ENCODE measurements at regions not wholly inside any gene's neighbourhood (a gene's known extent, or its start where the extent isn't known, plus 50 kb on each side); places are given as distances from the start of the nearest gene placed in this dataset.
"Not testable (repeated sequence)": the region's sequence is repeated elsewhere in the genome, so short reads cannot be mapped to it uniquely, and the experiment has no call there.

- TF ChIP-seq CTCF (IDR thresholded peaks at IDR 0.05; ENCODE audit: low read depth, low read length, poor library complexity, severe bottlenecking) (no peak), EZH2phosphoT487 (IDR thresholded peaks at IDR 0.05; ENCODE audit: borderline replicate concordance, low read length) (no peak)
- H3F3A ChIP-seq (ENCODE audit: control insufficient read depth, insufficient read depth): no peaks in the 10 kb centered on the region
- H3K9me3 ChIP-seq (ENCODE audit: control insufficient read depth, insufficient read depth, low read length): no peaks in the 10 kb centered on the region
- H3K79me2 ChIP-seq (ENCODE audit: control insufficient read depth, low read length): no peaks in the 10 kb centered on the region
- H3K9me2 ChIP-seq (replicated peaks; ENCODE audit: control insufficient read depth, low read length): no peaks in the 10 kb centered on the region
- H3K36me3 ChIP-seq (ENCODE audit: control insufficient read depth, low read length): no peaks in the 10 kb centered on the region
- H4K20me1 ChIP-seq (ENCODE audit: control insufficient read depth, insufficient read depth, low read depth, low read length): no peaks in the 10 kb centered on the region
- no peak overlapping the region for H3K4me3 ChIP-seq (ENCODE audit: low read length)
- peaks cover 5% of the 10 kb centered on the region for H3K27me3 ChIP-seq (ENCODE audit: control insufficient read depth, low read length)
- H3K27ac ChIP-seq (ENCODE audit: low read depth, low read length): no peak overlapping the region
- no peaks in the 10 kb centered on the region for H3K4me1 ChIP-seq (ENCODE audit: control insufficient read depth, low read length)
- H3K4me2 ChIP-seq (ENCODE audit: low read length): no peak overlapping the region
Measured at GRCh38 chr17:77635176-77635575, 323.3 kb upstream of the TNRC6C start.

GRCh38 chr17:77635785-77636184 lies 322.7 kb upstream of the TNRC6C start:
- H3K27ac ChIP-seq (ENCODE audit: low read depth, low read length); H3K4me3 ChIP-seq (ENCODE audit: low read length); H3K27me3 ChIP-seq (ENCODE audit: control insufficient read depth, low read length); H3F3A ChIP-seq (ENCODE audit: control insufficient read depth, insufficient read depth); H3K4me1 ChIP-seq (ENCODE audit: control insufficient read depth, low read length); H3K9me3 ChIP-seq (ENCODE audit: control insufficient read depth, insufficient read depth, low read length); H3K9me2 ChIP-seq (replicated peaks; ENCODE audit: control insufficient read depth, low read length); H3K4me2 ChIP-seq (ENCODE audit: low read length); H4K20me1 ChIP-seq (ENCODE audit: control insufficient read depth, insufficient read depth, low read depth, low read length); H3K79me2 ChIP-seq (ENCODE audit: control insufficient read depth, low read length); H3K36me3 ChIP-seq (ENCODE audit: control insufficient read depth, low read length): not testable (repeated sequence)

GRCh38 chr17:77636835-77637817 lies 321.4 kb upstream of the TNRC6C start:
- TF ChIP-seq CTCF (IDR thresholded peaks at IDR 0.05; ENCODE audit: low read depth, low read length, poor library complexity, severe bottlenecking): no peak
- TF ChIP-seq EZH2phosphoT487 (IDR thresholded peaks at IDR 0.05; ENCODE audit: borderline replicate concordance, low read length): no peak
- Histone ChIP-seq H3K4me3 (ENCODE audit: low read length) (no peak overlapping the region), H3K27ac (ENCODE audit: low read depth, low read length) (no peak overlapping the region)

GRCh38 chr17:77637818-77638575 lies 320.5 kb upstream of the TNRC6C start:
- TF ChIP-seq CTCF (IDR thresholded peaks at IDR 0.05; ENCODE audit: low read depth, low read length, poor library complexity, severe bottlenecking): no peak
- TF ChIP-seq EZH2phosphoT487 (IDR thresholded peaks at IDR 0.05; ENCODE audit: borderline replicate concordance, low read length): no peak
- H3K9me2 ChIP-seq (replicated peaks; ENCODE audit: control insufficient read depth, low read length): no peaks in the 10 kb centered on the region
- no peak overlapping the region for H3K27ac ChIP-seq (ENCODE audit: low read depth, low read length)
- H3K36me3 ChIP-seq (ENCODE audit: control insufficient read depth, low read length): no peaks in the 10 kb centered on the region
- no peaks in the 10 kb centered on the region for H3K4me1 ChIP-seq (ENCODE audit: control insufficient read depth, low read length)
- H3K79me2 ChIP-seq (ENCODE audit: control insufficient read depth, low read length): no peaks in the 10 kb centered on the region
- no peaks in the 10 kb centered on the region for H3F3A ChIP-seq (ENCODE audit: control insufficient read depth, insufficient read depth)
- no peak overlapping the region for H3K4me3 ChIP-seq (ENCODE audit: low read length)
- H3K9me3 ChIP-seq (ENCODE audit: control insufficient read depth, insufficient read depth, low read length): no peaks in the 10 kb centered on the region
- no peak overlapping the region for H3K4me2 ChIP-seq (ENCODE audit: low read length)
- H4K20me1 ChIP-seq (ENCODE audit: control insufficient read depth, insufficient read depth, low read depth, low read length): no peaks in the 10 kb centered on the region
- H3K27me3 ChIP-seq (ENCODE audit: control insufficient read depth, low read length): peaks cover 13% of the 10 kb centered on the region

More at GRCh38 chr17:77636835-77637817, 321.4 kb upstream of the TNRC6C start:
- H3K27me3 ChIP-seq (ENCODE audit: control insufficient read depth, low read length): peaks cover 13% of the 10 kb centered on the region
- no peaks in the 10 kb centered on the region for H4K20me1 ChIP-seq (ENCODE audit: control insufficient read depth, insufficient read depth, low read depth, low read length)
- H3K4me1 ChIP-seq (ENCODE audit: control insufficient read depth, low read length): no peaks in the 10 kb centered on the region
- H3K9me3 ChIP-seq (ENCODE audit: control insufficient read depth, insufficient read depth, low read length): no peaks in the 10 kb centered on the region
- no peaks in the 10 kb centered on the region for H3K79me2 ChIP-seq (ENCODE audit: control insufficient read depth, low read length)
- no peak overlapping the region for H3K4me2 ChIP-seq (ENCODE audit: low read length)
- no peaks in the 10 kb centered on the region for H3K9me2 ChIP-seq (replicated peaks; ENCODE audit: control insufficient read depth, low read length)
- no peaks in the 10 kb centered on the region for H3F3A ChIP-seq (ENCODE audit: control insufficient read depth, insufficient read depth)
- H3K36me3 ChIP-seq (ENCODE audit: control insufficient read depth, low read length): no peaks in the 10 kb centered on the region
